GM12891 (cell line): ENCODE measurements at regions not wholly inside any gene's neighbourhood (a gene's known extent, or its start where the extent isn't known, plus 50 kb on each side); places are given as distances from the start of the nearest gene placed in this dataset.

Experiments
- POLR2A ChIP-seq: IDR thresholded peaks from 2 replicates; pipeline ENCODE4 v1.6.1; 2011; ENCODE audit warnings: low read depth, low read length, control low read depth
- POLR2AphosphoS5 ChIP-seq: IDR thresholded peaks from 2 replicates; pipeline ENCODE4 v1.6.1; 2011; ENCODE audit warnings: low read depth, low read length, control low read depth
- SPI1 ChIP-seq: IDR thresholded peaks from 2 replicates; pipeline ENCODE4 v1.6.1; 2011; ENCODE audit warnings: low read depth, low read length, control low read depth
- TAF1 ChIP-seq: IDR thresholded peaks from 2 replicates; pipeline ENCODE4 v1.6.1; 2011; ENCODE audit warnings: low read depth, low read length, control low read depth

- no peak for TF ChIP-seq POLR2A
- TF ChIP-seq POLR2AphosphoS5: no peak
- TF ChIP-seq TAF1: no peak
- no peak for TF ChIP-seq SPI1
Measured at GRCh38 chr13:88125055-88125454, 453.9 kb downstream of the SLITRK5 start.
